GM23338 (cell line): ENCODE measurements at regions not wholly inside any gene's neighbourhood (a gene's known extent, or its start where the extent isn't known, plus 50 kb on each side); places are given as distances from the start of the nearest gene placed in this dataset.

Experiments
- ATAC-seq: fragments of 200-7000 bp; cut with Tn5 transposase; 3 replicates; pipeline ENCODE4 v1.9.1; 2020
- DNase-seq: peaks from one replicate; pipeline ENCODE4 v3.0.0-alpha.2; 2015; ENCODE audit warnings: low spot score
- H2AFZ ChIP-seq: fragments of 200-600 bp; sonication (generic); 2 replicates; pipeline ENCODE4 v1.8.0; 2016; ENCODE audit warnings: antibody characterized with exemption, mild to moderate bottlenecking, moderate library complexity
- H3F3A ChIP-seq: fragments of 200-600 bp; sonication (generic); replicated peaks from 2 replicates; pipeline ENCODE4 v1.8.0; 2017; ENCODE audit warnings: antibody characterized with exemption, mixed run types, low read depth
- H3K27ac ChIP-seq: fragments of 200-600 bp; sonication (generic); 2 replicates; pipeline ENCODE4 v1.6.1; 2016; ENCODE audit warnings: low read depth
- H3K27me3 ChIP-seq: fragments of 200-600 bp; sonication (generic); 2 replicates; pipeline ENCODE4 v1.8.0; 2016; ENCODE audit warnings: mild to moderate bottlenecking, mixed run types, moderate library complexity; ENCODE audit not compliant: insufficient read depth
- H3K36me3 ChIP-seq: fragments of 200-600 bp; sonication (generic); 2 replicates; pipeline ENCODE4 v1.8.0; 2016; ENCODE audit warnings: mild to moderate bottlenecking; ENCODE audit not compliant: insufficient read depth
- H3K4me1 ChIP-seq: fragments of 200-600 bp; sonication (generic); 2 replicates; pipeline ENCODE4 v1.8.0; 2016; ENCODE audit warnings: mild to moderate bottlenecking, moderate library complexity; ENCODE audit not compliant: insufficient read depth
- H3K4me2 ChIP-seq: fragments of 200-600 bp; sonication (generic); 2 replicates; pipeline ENCODE4 v1.7.1; 2017; ENCODE audit warnings: mixed run types
- H3K4me3 ChIP-seq: fragments of 200-600 bp; sonication (generic); 2 replicates; pipeline ENCODE4 v1.6.1; 2016; ENCODE audit warnings: mixed run types
- H3K79me2 ChIP-seq: fragments of 200-600 bp; sonication (generic); replicated peaks from 2 replicates; pipeline ENCODE4 v1.8.0; 2017; ENCODE audit warnings: mild to moderate bottlenecking; ENCODE audit not compliant: insufficient read depth
- H3K9me2 ChIP-seq: fragments of 200-600 bp; sonication (generic); 2 replicates; pipeline ENCODE4 v1.8.0; 2017; ENCODE audit not compliant: insufficient read depth
- H4K20me1 ChIP-seq: fragments of 200-600 bp; sonication (generic); replicated peaks from 2 replicates; pipeline ENCODE4 v1.8.0; 2017; ENCODE audit warnings: mild to moderate bottlenecking; ENCODE audit not compliant: insufficient read depth
- H3K27ac Mint-ChIP-seq: 2 replicates; pipeline ENCODE4 v1.8.0; 2020; ENCODE audit warnings: inconsistent platforms, mild to moderate bottlenecking, moderate library complexity, mixed read lengths
- H3K27me3 Mint-ChIP-seq: 3 replicates; pipeline ENCODE4 v1.8.0; 2022; ENCODE audit warnings: low read depth, mild to moderate bottlenecking, moderate library complexity, mixed read lengths, inconsistent platforms; ENCODE audit not compliant: insufficient read depth, poor library complexity
- H3K36me3 Mint-ChIP-seq: 3 replicates; pipeline ENCODE4 v1.8.0; 2021; ENCODE audit warnings: low read depth, mild to moderate bottlenecking, inconsistent platforms, moderate library complexity, mixed read lengths
- H3K4me1 Mint-ChIP-seq: 3 replicates; pipeline ENCODE4 v1.8.0; 2020; ENCODE audit warnings: mild to moderate bottlenecking, inconsistent platforms, mixed read lengths
- H3K4me3 Mint-ChIP-seq: 3 replicates; pipeline ENCODE4 v1.8.0; 2021; ENCODE audit warnings: moderate library complexity, mild to moderate bottlenecking, inconsistent platforms, mixed read lengths
- H3K9me3 Mint-ChIP-seq: 3 replicates; pipeline ENCODE4 v1.8.0; 2020; ENCODE audit warnings: moderate library complexity, mild to moderate bottlenecking, inconsistent platforms, mixed read lengths
- CREB1 ChIP-seq: fragments of 250-450 bp; sonication (Bioruptor Pico); IDR thresholded peaks from 2 replicates; pipeline ENCODE4 v1.5.0; 2020; ENCODE audit warnings: low read depth, mild to moderate bottlenecking, moderate library complexity
- CTCF ChIP-seq, 2 experiments: fragments of 200-600 bp in 1 of 2; sonication (generic) in 1 of 2; conservative IDR thresholded peaks; 2 replicates each; pipeline versions ENCODE4 v1.5.1 to v1.6.1; 2016 to 2017; ENCODE audit warnings: antibody characterized with exemption in 2 of 2, low read depth in 2 of 2, mild to moderate bottlenecking in 2 of 2, moderate library complexity in 1 of 2
- ETS1 ChIP-seq: IDR thresholded peaks from 2 replicates; pipeline ENCODE4 v1.6.1; 2016; ENCODE audit warnings: antibody characterized with exemption
- EZH2 ChIP-seq: fragments of 200-600 bp; sonication (generic); IDR thresholded peaks from one replicate; pipeline ENCODE4 v1.8.0; 2017; ENCODE audit warnings: antibody characterized with exemption, mild to moderate bottlenecking, low read depth; ENCODE audit not compliant: unreplicated experiment
- EZH2phosphoT487 ChIP-seq: fragments of 200-600 bp; sonication (generic); IDR thresholded peaks from one replicate; pipeline ENCODE4 v1.8.1; 2018; ENCODE audit warnings: antibody characterized with exemption; ENCODE audit not compliant: unreplicated experiment
- JUNB ChIP-seq: IDR thresholded peaks from one replicate; pipeline ENCODE4 v1.6.1; 2016; ENCODE audit warnings: antibody characterized with exemption; ENCODE audit not compliant: unreplicated experiment
- NANOG ChIP-seq: IDR thresholded peaks from 2 replicates; pipeline ENCODE4 v1.6.1; 2016; ENCODE audit warnings: antibody characterized with exemption, borderline replicate concordance
- POLR2AphosphoS5 ChIP-seq: IDR thresholded peaks from 2 replicates; pipeline ENCODE4 v1.6.1; 2016; ENCODE audit warnings: antibody characterized with exemption, low read depth
- STAT1 ChIP-seq: IDR thresholded peaks from one replicate; pipeline ENCODE4 v1.6.1; 2016; ENCODE audit warnings: antibody characterized with exemption; ENCODE audit not compliant: unreplicated experiment
- ZNF114 ChIP-seq: fragments of 250-450 bp; sonication (Bioruptor Pico); IDR thresholded peaks from 2 replicates; pipeline ENCODE4 v1.5.0; 2020; ENCODE audit warnings: mild to moderate bottlenecking, moderate library complexity
- ZNF331 ChIP-seq: fragments of 250-450 bp; sonication (Bioruptor Pico); IDR thresholded peaks from 2 replicates; pipeline ENCODE4 v1.5.0; 2020; ENCODE audit warnings: low read depth, mild to moderate bottlenecking, moderate library complexity
- ZNF462 ChIP-seq: fragments of 250-450 bp; sonication (Bioruptor Pico); IDR thresholded peaks from 2 replicates; pipeline ENCODE4 v1.5.0; 2020; ENCODE audit warnings: mild to moderate bottlenecking, moderate library complexity
- TF ChIP-seq, protein P1 (sequence below): IDR thresholded peaks from one replicate; pipeline ENCODE4 v1.6.1; 2018; ENCODE audit warnings: antibody characterized with exemption; ENCODE audit not compliant: unreplicated experiment

DNA sequence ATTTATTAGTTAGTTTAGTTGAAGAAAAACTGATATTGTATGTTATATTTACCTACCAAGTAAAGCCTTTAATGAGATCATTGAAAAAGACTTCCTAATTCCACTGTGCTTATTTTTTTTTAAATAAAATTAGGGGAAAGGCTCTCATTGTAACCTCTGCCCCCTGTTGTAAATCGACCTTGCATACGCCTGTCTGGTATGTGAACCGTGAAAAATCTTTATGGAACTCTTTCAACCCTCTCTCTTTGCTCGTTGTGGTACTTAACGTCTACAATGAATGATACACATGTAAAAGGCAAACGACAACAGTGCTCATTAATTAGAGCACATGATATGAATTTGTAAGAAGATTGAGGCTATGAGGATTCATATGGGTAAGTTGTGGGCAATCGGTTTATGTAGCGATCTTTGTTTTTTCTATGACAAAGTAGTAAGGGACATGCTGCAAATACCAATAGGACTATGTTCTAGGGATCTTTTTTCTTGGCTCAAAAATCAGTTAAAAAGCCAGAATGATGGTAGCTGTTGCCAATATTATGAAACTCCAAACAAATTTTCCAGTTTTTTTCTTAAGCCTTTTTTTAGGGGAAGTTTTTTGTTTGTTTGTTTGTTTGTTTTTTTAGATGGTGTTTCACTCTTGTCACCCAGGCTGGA is 119.0 kb upstream of the MCHR2 start:
- Mint-ChIP-seq H3K4me3 (no peak overlapping the region), H3K4me1 (peaks cover 3% of the 10 kb centered on the region; the same call in 2 of the 3 replicates), H3K27me3 (peaks cover 3% of the 10 kb centered on the region), H3K27ac (no peak overlapping the region), H3K36me3 (no peaks in the 10 kb centered on the region), H3K9me3 (no peaks in the 10 kb centered on the region)
- ATAC-seq (no peak), DNase-seq (no peak)
- TF ChIP-seq NANOG = no peak
- no peak for TF ChIP-seq ZNF114 (CRISPR knock-in tag)
- no peak for TF ChIP-seq STAT1
- TF ChIP-seq CTCF (conservative IDR thresholded peaks at IDR 0.05; ENCODE audit: low read depth in 2 of 2) = no peak
- TF ChIP-seq ZNF462 = no peak
- no peak for TF ChIP-seq EZH2phosphoT487
- TF ChIP-seq EZH2 = no peak
- no peak for TF ChIP-seq CREB1 (CRISPR knock-in tag)
- TF ChIP-seq ZNF331 (CRISPR knock-in tag) = no peak
- no peak for TF ChIP-seq POLR2AphosphoS5
- TF ChIP-seq JUNB = no peak
- TF ChIP-seq, protein P1, sequence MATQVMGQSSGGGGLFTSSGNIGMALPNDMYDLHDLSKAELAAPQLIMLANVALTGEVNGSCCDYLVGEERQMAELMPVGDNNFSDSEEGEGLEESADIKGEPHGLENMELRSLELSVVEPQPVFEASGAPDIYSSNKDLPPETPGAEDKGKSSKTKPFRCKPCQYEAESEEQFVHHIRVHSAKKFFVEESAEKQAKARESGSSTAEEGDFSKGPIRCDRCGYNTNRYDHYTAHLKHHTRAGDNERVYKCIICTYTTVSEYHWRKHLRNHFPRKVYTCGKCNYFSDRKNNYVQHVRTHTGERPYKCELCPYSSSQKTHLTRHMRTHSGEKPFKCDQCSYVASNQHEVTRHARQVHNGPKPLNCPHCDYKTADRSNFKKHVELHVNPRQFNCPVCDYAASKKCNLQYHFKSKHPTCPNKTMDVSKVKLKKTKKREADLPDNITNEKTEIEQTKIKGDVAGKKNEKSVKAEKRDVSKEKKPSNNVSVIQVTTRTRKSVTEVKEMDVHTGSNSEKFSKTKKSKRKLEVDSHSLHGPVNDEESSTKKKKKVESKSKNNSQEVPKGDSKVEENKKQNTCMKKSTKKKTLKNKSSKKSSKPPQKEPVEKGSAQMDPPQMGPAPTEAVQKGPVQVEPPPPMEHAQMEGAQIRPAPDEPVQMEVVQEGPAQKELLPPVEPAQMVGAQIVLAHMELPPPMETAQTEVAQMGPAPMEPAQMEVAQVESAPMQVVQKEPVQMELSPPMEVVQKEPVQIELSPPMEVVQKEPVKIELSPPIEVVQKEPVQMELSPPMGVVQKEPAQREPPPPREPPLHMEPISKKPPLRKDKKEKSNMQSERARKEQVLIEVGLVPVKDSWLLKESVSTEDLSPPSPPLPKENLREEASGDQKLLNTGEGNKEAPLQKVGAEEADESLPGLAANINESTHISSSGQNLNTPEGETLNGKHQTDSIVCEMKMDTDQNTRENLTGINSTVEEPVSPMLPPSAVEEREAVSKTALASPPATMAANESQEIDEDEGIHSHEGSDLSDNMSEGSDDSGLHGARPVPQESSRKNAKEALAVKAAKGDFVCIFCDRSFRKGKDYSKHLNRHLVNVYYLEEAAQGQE = no peak
- no peak for TF ChIP-seq ETS1
- Histone ChIP-seq H3K27ac (no peak overlapping the region), H3K27me3 (no peaks in the 10 kb centered on the region), H3K9me2 (no peaks in the 10 kb centered on the region), H2AFZ (no peak overlapping the region), H3K79me2 (no peaks in the 10 kb centered on the region), H3F3A (no peaks in the 10 kb centered on the region), H3K36me3 (no peaks in the 10 kb centered on the region), H3K4me2 (no peak overlapping the region), H3K4me3 (no peak overlapping the region), H4K20me1 (no peaks in the 10 kb centered on the region), H3K4me1 (no peaks in the 10 kb centered on the region)
